Keratinocyte (primary cell): ENCODE measurements at regions not wholly inside any gene's neighbourhood (a gene's known extent, or its start where the extent isn't known, plus 50 kb on each side); places are given as distances from the start of the nearest gene placed in this dataset.

Experiments
- CTCF ChIP-seq, 3 experiments: IDR thresholded peaks in 1 of 3; conservative IDR thresholded peaks in 1 of 3; optimal IDR thresholded peaks in 1 of 3; 2 replicates in 2 of 3; 3 replicates in 1 of 3; pipeline versions ENCODE3 to v1.5.1; 2011; ENCODE audit warnings: low read length in 3 of 3, mild to moderate bottlenecking in 3 of 3, moderate library complexity in 2 of 3, control low read depth in 1 of 3, inconsistent platforms in 1 of 3; ENCODE audit not compliant: insufficient read depth in 2 of 3; ENCODE audit errors: extremely low read depth in 1 of 3
- EZH2 ChIP-seq: IDR thresholded peaks from one replicate; pipeline ENCODE4 v1.6.1; 2012; ENCODE audit warnings: inconsistent platforms, mild to moderate bottlenecking, low read length, moderate library complexity

GRCh38 chr2:122545821-122546220, 790.4 kb downstream of the TSN start:
- no peak for TF ChIP-seq CTCF (optimal IDR thresholded peaks at IDR 0.05 in 1 of 3, IDR thresholded peaks at IDR 0.05 in 1 of 3, conservative IDR thresholded peaks at IDR 0.05 in 1 of 3; ENCODE audit: extremely low read depth in 1 of 3, insufficient read depth in 2 of 3, low read length in 3 of 3)
- TF ChIP-seq EZH2, result no peak
